GM21529 (cell line): ENCODE measurements at regions not wholly inside any gene's neighbourhood (a gene's known extent, or its start where the extent isn't known, plus 50 kb on each side); places are given as distances from the start of the nearest gene placed in this dataset.

Experiments
- ATAC-seq: cut with Tn5 transposase; IDR thresholded peaks from one replicate; pipeline ENCODE4 v1.9.1; 2021; ENCODE audit not compliant: unreplicated experiment

DNA sequence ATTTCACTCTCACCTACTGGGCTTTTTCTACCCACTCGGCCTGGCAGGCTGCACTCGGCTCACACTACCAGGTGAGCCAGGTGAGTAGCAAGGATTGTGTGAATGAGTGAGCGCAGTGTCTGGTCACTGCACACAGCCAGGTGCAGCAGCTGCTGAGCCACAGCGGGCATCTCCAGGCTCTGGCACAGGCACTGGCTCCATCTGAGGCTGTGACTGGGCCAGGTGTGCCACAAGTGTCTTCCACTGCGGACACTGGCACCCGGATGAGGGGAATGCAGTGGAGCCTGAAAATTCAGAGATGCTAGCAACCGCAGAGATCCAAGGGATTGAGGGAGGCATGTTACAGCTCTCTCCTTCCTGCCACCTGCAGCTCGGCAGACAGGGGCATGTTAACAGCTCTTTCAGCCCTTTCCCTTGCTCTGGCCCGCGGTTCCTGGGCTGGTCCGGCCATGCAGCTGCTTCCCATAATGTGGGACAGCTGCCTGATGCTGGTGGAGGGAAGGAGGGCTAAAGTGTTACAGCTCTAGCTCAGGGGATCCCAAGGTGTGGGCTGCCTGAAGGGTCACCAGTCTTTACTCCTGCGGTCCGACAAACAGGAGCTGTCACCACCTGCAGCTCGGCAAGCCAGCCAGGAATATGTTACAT, 1038.3 kb downstream of the AMY1C start:
- ATAC-seq: no peak

DNA sequence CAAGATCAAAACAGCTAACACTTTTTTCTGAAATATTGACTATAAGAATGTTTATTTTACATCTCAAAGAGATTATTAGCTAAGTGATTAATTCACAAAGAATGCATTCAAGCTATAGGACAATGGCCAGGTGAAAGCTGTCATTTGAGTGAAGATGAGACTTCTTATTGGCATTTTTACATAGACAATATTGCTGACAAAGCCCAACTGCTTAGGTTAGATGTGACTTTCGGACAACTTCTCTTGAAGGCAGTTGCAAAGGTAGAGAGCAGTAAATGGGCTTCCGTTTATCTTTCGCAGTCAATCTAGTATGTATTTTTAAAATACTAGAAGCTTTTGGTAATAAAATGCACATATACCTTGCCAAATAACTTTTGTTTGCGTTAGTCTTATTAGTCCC, 1041.3 kb downstream of the AMY1C start:
- ATAC-seq: no peak

DNA sequence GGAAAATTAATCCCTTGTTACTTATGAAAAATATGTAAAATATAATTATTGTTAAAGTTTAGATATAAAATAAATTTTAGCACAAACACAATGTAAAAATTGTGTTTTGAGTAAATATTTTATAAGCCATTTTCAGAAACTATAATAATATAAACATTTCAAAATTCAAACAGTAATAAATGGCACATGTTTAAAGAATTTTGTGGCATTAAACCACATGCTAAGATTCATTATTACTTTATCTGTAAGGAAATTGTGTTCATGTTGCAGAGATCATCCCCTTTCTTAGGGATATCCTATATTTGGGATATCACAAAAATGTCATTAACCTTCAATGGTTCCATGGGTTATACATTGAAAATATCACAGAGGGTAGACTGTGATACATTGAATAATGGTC, 1044.3 kb downstream of the AMY1C start:
- no peak for ATAC-seq

DNA sequence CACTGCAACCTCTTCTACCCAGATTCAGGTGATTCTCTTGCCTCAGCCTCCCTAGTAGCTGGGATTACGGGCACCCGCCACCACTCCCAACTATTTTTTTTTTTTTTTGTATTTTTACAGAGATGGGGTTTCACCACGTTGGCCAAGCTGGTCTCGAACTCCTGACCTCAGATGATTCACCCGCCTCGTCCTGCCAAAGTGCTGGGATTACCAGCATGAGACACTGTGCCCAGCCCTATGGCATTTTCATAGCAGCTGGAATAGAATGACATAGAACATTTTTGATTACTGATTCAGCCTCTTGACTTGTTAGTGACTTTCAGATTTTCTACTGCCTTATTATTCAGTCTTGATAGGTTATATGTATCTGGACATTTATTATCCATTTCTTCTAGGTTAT, 1046.2 kb downstream of the AMY1C start:
- ATAC-seq: no peak

DNA sequence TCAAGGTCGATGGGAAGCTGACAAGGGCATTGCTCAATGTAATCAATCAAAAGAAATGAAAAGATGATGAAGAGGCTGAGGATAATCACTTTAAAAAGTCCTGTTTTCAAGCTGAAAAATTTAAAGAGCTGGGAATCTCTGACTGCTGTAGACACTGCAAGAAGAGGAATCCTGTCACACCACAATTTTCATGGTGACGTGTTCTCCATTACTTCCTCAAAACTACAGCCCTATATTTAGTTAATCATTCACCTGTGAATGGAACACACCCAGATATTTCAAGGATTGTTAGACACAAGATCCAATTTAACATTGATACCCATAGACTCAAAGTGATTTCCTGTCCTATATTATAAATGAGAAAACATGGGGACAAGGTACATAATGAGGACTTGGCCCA, 1048.3 kb downstream of the AMY1C start:
- no peak for ATAC-seq

DNA sequence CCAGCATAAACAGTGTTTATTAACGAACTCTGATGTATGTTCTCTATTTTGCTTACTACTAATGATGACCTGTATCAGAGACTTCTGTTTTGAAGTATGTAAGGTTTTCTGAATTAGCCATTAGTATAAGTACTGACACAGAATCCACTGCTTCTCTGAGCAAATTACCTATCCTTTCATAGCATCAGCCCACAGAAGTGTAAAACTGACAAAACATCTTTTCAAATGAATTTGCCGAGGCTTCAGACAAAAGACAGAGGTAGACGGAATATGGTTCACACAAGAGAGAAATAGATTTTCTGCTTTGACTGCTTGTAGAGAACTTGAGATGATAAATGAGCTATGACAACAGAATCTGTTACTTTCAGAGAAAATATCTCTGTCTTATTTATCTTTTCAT, 1051.6 kb downstream of the AMY1C start:
- ATAC-seq: no peak

DNA sequence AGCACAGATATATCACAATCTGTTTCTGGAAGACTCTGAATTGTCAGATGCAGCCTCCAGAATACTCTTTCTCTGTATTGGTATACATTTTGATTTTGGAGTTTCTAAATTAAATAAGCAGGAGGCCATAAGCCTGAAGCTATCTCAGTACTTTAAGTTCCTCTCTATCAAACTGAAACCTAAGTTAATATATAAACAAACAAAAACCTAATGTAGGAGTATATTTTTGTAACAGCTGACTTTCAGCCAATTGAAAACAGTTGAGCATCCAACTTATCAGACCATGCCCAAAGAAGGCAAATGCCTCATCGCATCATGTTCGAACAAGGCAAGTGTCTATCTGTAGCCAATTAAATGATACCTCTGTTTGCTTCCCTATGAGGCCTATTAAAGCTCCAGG, 1054.4 kb downstream of the AMY1C start:
- ATAC-seq: no peak

DNA sequence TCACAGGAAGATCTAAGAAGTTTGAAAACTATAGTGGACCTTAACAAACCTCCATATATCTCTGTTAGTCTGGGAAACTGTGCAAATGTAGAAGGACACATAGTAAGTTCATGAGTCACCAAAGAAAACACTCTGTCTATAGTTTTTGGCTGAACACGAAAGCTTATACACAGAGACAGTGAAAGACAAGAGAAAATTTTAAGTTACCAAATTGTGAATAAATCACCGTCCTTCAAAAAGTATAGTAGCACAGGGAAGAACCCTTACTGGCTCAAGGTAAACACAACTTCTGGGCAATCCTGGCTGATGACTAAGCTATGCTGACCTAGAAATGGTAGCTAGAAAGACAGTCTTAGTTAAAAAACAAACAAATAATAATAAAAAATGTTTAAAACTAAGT, 1057.9 kb downstream of the AMY1C start:
- ATAC-seq: no peak

DNA sequence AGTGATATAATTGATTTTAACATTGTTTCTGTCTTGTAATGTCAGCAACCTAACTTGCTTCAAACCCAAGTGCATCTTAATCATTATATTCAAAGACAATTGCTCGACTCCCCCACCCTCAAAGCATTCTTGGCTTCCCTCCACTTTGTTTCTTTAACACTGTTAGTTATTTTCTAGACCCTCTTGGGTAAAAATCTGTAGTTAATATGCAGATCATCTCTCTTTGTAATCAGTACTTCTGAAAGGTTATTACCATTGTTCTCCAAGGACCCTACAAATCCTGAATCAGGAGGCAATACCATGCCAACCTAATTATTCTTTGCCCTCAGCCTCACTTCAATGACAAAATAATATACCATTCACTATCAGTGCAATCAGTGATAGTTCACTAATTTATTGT, 1075.7 kb downstream of the AMY1C start:
- no peak for ATAC-seq

DNA sequence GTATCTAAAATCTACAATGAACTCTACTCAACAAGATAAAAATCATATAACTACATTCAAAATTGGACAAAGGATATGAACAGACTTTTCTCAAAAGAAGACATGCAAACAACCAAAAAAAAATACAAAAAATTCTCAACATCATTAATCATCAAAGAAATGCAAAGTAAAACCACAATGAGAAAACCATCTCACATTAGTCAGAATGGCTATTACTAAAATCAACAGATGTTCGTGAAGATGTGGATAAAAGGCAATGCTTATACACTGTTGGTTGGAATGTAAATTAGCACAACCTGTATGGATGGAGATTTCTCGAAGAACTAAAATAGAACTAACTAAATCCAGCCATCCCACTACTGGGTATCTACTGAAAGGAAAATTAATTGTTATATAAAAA, 1080.8 kb downstream of the AMY1C start:
- no peak for ATAC-seq

DNA sequence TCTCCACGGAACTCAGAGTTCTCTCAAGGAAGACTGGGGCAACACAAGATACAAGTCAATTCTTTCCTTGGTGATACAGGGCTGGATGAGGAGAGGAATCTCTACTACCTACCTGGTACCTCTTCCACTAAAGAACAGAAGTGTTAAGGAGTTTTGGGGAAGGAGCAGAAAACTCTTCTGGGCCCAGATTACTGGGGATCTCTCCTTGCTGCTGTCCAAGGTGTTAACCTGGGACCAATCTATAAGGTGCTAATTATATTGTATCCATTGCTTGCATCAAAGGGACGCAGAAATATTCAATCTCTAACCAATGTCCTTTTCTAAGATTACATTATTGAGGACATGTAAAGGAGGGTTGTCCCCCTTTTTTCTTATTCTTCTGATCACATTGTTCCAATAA, 1102.5 kb downstream of the AMY1C start:
- no peak for ATAC-seq

DNA sequence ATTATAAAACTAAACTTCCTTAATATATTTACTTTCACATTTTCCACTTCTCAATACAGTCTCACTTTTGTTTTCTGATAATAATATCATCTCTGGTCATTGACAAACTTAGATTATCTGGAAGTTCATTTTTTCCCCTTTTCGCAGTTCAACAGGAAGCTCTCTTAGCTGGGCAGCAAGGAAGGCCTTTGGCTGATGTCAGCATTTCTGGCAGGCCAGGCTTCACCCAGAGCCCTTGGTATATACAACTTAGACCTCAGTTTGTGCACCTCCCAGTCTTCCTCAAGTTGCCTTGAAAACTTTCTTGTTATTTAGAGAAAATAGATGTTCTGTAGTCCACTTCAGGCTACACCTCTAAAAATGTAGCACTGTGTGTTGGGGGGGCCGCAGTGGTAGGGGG, 1103.6 kb downstream of the AMY1C start:
- no peak for ATAC-seq

DNA sequence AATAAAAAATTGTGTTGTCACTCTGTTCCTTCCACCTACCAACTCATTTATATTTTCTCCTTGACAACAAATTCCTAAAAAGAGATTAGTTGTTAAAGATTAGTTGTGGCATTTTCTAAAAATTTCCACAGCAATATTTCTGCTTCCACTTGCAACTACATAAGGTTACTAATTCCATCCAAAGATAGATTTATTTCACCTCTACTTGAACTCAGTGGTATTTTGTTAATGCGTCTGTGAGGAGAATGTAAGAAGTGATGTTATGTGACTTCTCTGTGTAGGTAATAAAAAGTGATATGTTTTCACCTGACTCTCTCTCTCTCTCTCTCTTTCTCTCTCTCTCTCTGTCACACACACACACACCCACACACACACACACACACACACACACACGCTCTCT, 1104.8 kb downstream of the AMY1C start:
- ATAC-seq: no peak

DNA sequence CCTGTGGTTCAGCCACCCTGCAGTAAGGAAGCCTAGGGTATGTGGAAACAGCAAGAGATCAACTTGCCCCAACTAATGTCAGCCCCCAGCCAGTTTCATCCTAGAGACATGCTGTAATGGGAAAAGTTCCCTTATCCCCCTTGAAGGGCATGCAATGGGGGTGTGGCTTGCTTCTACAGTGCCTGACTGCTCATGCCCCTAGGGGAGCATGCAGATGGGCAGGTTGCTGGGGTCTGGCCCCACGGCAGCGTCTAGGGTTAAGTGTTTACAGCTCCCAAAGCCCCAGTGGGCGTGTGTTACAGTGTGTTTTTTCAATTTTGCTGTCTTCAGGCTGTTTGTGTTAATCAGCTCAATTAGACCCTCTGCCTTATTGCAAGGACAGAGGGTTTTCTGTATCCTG, 1105.9 kb downstream of the AMY1C start:
- ATAC-seq: no peak

DNA sequence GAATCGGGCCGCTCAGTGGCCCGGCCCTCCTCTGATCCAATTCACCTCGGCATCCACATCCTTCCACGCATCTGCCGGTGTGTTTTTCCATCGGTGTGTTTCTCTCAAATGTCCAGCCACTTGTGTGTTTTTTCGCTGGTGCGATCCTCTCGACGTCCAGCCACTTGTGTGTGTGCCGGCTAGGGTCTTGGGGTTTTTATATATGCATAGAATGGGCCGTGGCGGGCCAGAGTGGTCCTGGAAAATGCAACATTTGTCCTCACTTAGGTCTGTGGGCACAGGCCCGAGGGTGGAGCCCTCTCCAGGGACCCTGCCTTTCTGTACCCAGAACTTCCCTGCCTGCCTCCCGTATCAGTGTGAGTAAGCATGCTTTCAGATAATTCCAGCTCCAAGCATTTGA, 1106.4 kb downstream of the AMY1C start:
- ATAC-seq: no peak

DNA sequence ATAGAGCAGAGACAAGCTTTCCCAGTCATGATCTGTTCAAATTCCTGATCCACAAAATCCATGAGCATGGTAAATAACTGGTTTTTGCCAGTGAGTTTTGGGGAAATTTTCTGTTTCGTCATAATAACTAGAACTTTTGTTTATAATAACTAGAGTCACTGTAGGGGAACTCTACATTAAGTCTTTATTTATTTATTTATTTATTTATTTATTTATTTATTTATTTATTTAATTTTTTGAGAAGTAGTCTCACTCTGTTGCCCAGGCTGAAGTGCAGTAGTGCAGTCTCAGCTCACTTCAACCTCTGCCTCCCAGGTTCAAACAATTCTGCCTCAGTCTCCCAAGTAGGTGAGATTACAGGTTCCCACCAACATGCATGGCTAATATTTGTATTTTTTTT, 1106.8 kb downstream of the AMY1C start:
- ATAC-seq: no peak

DNA sequence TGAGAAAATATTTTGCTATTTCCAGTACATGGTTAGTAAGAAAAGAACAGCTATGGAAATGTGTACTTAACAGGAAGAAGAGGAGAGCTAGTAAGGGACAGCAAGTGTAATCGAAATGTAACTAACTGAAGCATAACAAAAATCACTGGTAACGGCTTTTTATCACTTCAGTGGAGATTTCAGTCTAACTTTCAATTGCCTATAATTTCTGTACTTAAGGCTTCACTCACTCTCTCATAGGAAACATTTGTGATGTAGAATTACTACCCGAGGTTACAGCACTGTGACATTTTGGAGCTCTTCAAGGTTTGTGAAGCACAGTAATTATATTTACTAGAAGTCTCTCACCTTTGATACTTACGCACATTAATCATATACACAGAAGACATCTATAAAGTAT, 1119.1 kb downstream of the AMY1C start:
- no peak for ATAC-seq

DNA sequence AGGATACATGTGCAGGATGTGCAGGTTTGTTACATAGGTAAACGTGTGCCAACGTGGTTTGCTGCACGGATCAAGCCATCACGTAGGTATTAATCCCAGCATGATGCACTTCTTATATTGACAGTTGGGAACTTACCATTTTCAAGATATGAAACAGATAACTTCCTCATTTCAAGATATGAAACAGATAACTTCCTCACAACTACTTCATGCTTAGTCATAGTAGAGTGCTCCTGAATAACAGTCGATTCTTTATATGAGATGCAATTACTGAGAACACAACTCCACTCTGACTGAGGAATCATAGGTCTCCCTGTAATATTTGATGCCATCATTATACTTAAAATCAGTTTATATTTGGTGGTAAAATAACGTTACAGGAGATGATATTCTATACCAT, 1124.3 kb downstream of the AMY1C start:
- no peak for ATAC-seq

DNA sequence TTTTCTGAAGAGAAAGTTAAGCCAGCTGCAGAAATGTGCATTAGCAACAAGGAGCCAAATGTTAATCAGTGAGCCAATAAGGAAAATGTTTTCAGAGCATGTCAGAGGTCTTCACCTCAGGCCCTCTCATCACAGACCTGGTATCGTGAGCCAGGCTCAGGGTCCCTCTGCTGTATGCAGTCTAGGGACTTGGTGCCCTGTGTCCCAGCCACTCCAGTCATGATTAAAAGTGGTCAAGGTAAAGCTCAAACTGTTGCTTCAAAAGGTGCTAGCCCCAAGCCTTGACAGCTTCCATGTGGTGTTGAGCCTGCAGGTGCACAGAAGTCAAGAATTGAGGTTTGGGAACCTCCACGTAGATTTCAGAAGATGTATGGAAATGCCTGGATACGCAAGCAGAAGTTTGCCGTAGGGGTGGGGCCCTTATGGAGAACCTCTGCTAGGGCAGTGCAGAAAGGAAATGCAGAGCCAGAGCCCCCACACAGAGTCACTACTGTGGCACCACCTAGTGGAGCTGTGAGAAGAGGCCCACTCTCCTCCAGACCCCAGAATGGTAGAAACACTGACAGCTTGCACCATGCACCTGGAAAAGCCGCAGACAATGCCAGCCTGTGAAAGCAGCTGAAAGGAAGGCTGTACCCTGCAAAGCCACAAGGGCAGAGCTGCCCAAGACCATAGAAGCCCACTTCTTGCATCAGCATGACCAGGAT, 1128.7 kb downstream of the AMY1C start:
- ATAC-seq: no peak

DNA sequence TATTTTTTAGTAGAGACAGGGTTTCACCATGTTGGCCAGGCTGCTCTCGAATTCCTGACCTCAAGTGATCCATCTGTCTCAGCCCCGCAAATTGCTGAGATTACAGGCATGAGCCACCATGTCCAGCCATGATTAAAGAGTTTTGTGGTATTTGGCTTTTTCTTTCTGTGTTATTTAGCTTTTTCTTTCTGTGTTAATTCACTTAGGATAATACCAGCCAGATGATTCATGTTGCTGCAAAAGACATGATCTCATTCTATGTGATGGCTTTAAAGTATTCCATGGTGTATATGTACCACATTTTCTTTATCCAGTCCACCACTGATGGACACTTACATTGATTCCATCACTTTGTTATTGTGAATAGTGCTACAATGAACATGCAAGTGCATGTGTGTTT, 1135.2 kb downstream of the AMY1C start:
- no peak for ATAC-seq

DNA sequence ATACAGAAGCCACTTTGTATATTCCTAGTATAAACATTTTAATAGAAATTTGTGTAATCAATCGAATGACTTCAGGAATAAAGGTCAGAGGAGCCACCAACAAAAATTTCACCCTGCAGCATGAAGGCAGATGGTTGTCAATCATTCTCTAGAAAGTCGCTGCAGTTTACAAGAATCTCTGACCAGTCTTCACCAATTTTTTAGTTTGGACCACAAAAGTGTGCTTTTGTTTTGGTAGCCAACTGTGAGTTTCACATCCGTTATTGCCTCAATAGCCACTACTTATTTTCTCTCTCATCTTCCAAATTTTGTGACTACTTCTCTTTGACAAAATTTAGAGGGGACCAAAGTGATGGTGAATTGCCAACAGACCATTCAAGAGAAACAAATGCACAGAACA, 1155.6 kb downstream of the AMY1C start:
- ATAC-seq: no peak

DNA sequence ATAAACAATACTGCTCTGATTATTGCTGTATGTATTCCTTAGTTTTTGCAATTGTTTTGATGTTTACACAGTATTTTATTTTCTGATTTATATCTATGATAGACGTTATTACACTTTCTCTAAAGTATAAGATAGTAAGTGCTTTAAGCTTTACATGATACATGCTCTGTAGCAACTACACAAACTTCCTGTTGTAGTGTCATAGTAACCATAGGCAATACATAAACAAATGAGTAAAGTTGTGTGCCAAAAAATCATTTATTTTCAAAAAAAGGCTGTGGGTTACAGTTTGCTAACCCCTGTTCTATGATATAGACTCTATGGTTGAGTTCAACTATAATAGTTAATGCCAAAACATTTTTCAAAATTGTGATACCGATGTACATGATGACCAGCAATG, 1156.4 kb downstream of the AMY1C start:
- ATAC-seq: no peak

DNA sequence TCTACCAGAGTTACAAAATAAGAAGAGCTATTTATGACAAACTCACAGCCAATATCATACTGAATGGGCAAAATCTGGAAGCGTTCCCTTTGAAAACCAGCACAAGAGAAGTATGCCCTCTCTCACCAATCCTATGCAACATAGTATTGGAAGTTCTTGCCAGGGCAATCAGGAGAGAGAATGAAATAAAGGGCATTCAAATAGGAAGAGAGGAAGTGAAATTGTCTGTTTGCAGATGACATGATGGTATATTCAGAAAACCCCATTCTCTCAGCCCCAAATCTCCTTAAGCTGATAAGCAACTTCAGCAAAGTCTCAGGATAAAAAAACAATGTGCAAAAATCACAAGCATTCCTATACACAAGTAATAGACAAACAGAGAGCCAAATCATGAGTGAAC, 1169.5 kb downstream of the AMY1C start:
- no peak for ATAC-seq
